Endothelial cell of umbilical vein (primary cell): ENCODE measurements at regions not wholly inside any gene's neighbourhood (a gene's known extent, or its start where the extent isn't known, plus 50 kb on each side); places are given as distances from the start of the nearest gene placed in this dataset.

ENCODE experiments used
- CTCF ChIP-seq, 2 donors: IDR thresholded peaks; 1 replicate in 1 of 2; 2 replicates in 1 of 2; pipeline ENCODE4 v1.5.1; 2011; ENCODE audit warnings: low read length in 2 of 2, mild to moderate bottlenecking in 2 of 2, moderate library complexity in 2 of 2, control low read depth in 1 of 2, inconsistent platforms in 1 of 2, low read depth in 1 of 2; ENCODE audit not compliant: insufficient read depth in 1 of 2; ENCODE audit errors: extremely low read depth in 1 of 2
- EZH2 ChIP-seq: IDR thresholded peaks from 2 replicates; pipeline ENCODE4 v1.6.1; 2012; ENCODE audit warnings: borderline replicate concordance, low read depth, mild to moderate bottlenecking, moderate library complexity, low read length, inconsistent platforms; ENCODE audit not compliant: severe bottlenecking
- JUN ChIP-seq: IDR thresholded peaks from 2 replicates; pipeline ENCODE4 v1.6.1; 2011; ENCODE audit warnings: borderline replicate concordance, low read depth; ENCODE audit not compliant: insufficient read length, insufficient read depth
- POLR2AphosphoS5 ChIP-seq: IDR thresholded peaks from 2 replicates; pipeline ENCODE4 v1.6.1; 2012; ENCODE audit warnings: low read depth, mild to moderate bottlenecking, control low read depth, low read length, moderate library complexity; ENCODE audit not compliant: insufficient read depth

- no peak for TF ChIP-seq CTCF (IDR thresholded peaks at IDR 0.05; ENCODE audit: extremely low read depth in 1 of 2, insufficient read depth in 1 of 2, low read depth in 1 of 2, low read length in 2 of 2)
- TF ChIP-seq POLR2AphosphoS5: no peak
- TF ChIP-seq JUN: no peak
- no peak for TF ChIP-seq EZH2
Measured at GRCh38 chr5:19411936-19412335, 576.1 kb downstream of the CDH18 start.
